SK-N-SH (cell line): ENCODE measurements at regions not wholly inside any gene's neighbourhood (a gene's known extent, or its start where the extent isn't known, plus 50 kb on each side); places are given as distances from the start of the nearest gene placed in this dataset.

Experiments used
- CTCF ChIP-seq: fragments of 200-600 bp; sonication (generic); IDR thresholded peaks from 2 replicates; pipeline ENCODE4 v1.6.1; 2017; ENCODE audit warnings: antibody characterized with exemption, mild to moderate bottlenecking, moderate library complexity
- EP300 ChIP-seq, 2 experiments: IDR thresholded peaks; 2 replicates each; pipeline versions ENCODE4 v1.4.0 to v1.6.1; 2012; ENCODE audit warnings: borderline replicate concordance in 1 of 2, low read depth in 1 of 2, low read length in 1 of 2
- EZH2phosphoT487 ChIP-seq: fragments of 200-600 bp; sonication (generic); IDR thresholded peaks from 2 replicates; pipeline ENCODE4 v1.6.1; 2017; ENCODE audit warnings: low read depth, mixed run types, mild to moderate bottlenecking, antibody characterized with exemption, moderate library complexity, borderline replicate concordance
- FOSL2 ChIP-seq: IDR thresholded peaks from 2 replicates; pipeline ENCODE4 v1.4.0; 2012; ENCODE audit warnings: low read depth, mild to moderate bottlenecking, moderate library complexity, borderline replicate concordance
- FOXM1 ChIP-seq: IDR thresholded peaks from 2 replicates; pipeline ENCODE4 v1.4.0; 2012; ENCODE audit warnings: low read depth, mild to moderate bottlenecking
- GABPA ChIP-seq: IDR thresholded peaks from 2 replicates; pipeline ENCODE4 v1.4.0; 2012; ENCODE audit warnings: low read depth, mild to moderate bottlenecking
- MAX ChIP-seq: IDR thresholded peaks from 2 replicates; pipeline ENCODE4 v1.4.0; 2012; ENCODE audit warnings: low read depth
- MXI1 ChIP-seq: IDR thresholded peaks from 2 replicates; pipeline ENCODE4 v1.6.1; 2012; ENCODE audit warnings: mild to moderate bottlenecking, low read depth, low read length, improper control_type of control experiment
- POLR2AphosphoS5 ChIP-seq: IDR thresholded peaks from 2 replicates; pipeline ENCODE4 v1.6.1; 2012; ENCODE audit warnings: low read depth, low read length
- RAD21 ChIP-seq: IDR thresholded peaks from 2 replicates; pipeline ENCODE4 v1.6.1; 2012; ENCODE audit warnings: mild to moderate bottlenecking, low read length
- RCOR1 ChIP-seq: fragments of 150-350 bp; IDR thresholded peaks from 2 replicates; pipeline ENCODE4 v1.6.1; 2017; ENCODE audit warnings: antibody characterized with exemption, low read length
- REST ChIP-seq: IDR thresholded peaks from 2 replicates; pipeline ENCODE4 v1.6.1; 2012; ENCODE audit warnings: mild to moderate bottlenecking, low read depth, low read length, moderate library complexity

GRCh38 chr4:32560306-32560705, 1840.1 kb downstream of the PCDH7 start:
- TF ChIP-seq GABPA, result no peak
- no peak for TF ChIP-seq CTCF
- TF ChIP-seq FOXM1, result no peak
- no peak for TF ChIP-seq POLR2AphosphoS5
- TF ChIP-seq MXI1, result no peak
- TF ChIP-seq RAD21, result no peak
- no peak for TF ChIP-seq EZH2phosphoT487
- no peak for TF ChIP-seq REST
- no peak for TF ChIP-seq FOSL2
- TF ChIP-seq RCOR1, result no peak
- no peak for TF ChIP-seq EP300 (IDR thresholded peaks at IDR 0.05; ENCODE audit: borderline replicate concordance in 1 of 2, low read depth in 1 of 2, low read length in 1 of 2)
- no peak for TF ChIP-seq MAX
